Breast epithelium (tissue), 3 donors: ENCODE measurements at regions not wholly inside any gene's neighbourhood (a gene's known extent, or its start where the extent isn't known, plus 50 kb on each side); places are given as distances from the start of the nearest gene placed in this dataset.

Experiments used
- POLR2A ChIP-seq: fragments of 450-650 bp; IDR thresholded peaks from one replicate; pipeline ENCODE4 v1.6.1; 2016; ENCODE audit warnings: antibody characterized with exemption, mild to moderate bottlenecking, moderate library complexity
- POLR2AphosphoS5 ChIP-seq, 3 donors: sonication (generic); formaldehyde crosslinking; IDR thresholded peaks; one replicate each; pipeline ENCODE4 v1.6.1; 2017; ENCODE audit warnings: antibody characterized with exemption in 3 of 3

DNA sequence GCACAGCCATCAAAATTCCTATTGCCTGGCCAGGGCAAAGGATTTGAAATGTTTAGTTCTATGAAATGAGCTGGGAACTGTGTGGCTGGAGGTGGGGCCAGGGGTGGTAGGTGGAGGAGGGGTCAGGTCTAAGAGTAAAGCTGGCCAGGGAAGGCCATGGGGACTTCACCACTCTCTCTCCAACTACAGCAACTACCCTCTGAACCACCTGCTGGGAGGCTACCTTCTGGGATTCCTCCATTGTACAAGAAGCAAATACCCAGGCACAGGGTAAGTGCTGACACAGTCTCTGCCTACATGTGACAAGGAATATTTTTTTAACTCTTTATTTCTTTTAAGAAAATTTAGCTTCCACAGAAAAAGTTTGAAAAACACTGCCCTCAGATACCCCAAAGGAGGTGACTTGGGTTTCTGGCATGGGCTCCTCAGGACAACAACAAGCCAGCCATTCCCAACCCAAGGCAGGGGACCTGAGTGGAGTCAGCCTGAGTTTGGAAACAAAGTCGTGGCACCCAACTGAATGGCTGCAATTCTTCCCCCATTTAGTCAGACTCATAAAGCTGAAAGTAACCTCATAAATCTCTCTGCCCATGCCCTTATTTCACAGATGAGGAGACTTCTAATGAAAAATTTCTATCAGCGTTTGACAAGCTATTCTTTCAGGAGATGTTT is 593.8 kb upstream of the DIPK2B start:
- TF ChIP-seq POLR2AphosphoS5 (IDR thresholded peaks at IDR 0.05) (no peak), POLR2A (no peak)
